ENCODE measurements at regions not wholly inside any gene's neighbourhood (a gene's known extent, or its start where the extent isn't known, plus 50 kb on each side); places are given as distances from the start of the nearest gene placed in this dataset.

DNA sequence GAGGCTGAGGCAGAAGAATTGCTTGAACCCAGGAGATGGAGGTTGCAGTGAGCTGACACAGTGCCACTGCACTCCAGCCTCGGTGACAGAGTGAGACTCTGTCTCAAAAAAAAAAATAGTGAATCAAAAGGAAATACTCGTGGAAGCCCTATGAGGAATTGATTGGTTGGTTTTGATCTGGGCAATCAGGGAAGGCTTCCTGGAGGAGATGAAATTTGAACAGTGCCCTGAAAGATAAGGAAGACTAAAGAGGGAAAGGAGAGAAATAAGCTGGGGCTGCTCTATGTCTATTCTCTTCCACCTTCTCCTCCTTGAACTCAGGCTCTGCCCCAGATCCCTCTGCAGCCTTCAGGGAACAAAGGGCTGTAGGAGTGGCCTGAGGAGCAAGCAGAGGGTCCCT is 54.1 kb downstream of the IRF2BPL start:
- DNase-seq (ENCODE audit: low read depth), result no peak

DNA sequence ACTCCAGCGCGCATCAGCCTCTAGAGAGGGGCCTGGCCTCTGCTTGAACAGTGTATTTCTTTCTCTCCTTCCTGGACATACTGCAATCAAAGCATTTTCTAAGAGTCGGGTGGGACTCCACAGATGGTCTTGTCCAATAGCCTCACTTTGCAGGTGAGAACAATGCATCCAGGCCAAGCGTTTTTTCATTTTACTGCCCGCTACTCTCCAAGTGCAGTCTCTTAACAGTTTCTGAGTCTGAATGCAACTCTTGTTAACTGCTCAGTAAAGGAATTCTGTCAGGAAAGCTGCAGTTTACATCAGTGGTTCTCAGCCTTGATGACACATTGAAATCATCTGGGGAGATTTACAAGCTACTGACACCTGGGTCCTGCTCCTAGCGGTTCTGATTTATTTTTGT is 57.0 kb downstream of the IRF2BPL start:
- no peak for DNase-seq (ENCODE audit: low read depth)

DNA sequence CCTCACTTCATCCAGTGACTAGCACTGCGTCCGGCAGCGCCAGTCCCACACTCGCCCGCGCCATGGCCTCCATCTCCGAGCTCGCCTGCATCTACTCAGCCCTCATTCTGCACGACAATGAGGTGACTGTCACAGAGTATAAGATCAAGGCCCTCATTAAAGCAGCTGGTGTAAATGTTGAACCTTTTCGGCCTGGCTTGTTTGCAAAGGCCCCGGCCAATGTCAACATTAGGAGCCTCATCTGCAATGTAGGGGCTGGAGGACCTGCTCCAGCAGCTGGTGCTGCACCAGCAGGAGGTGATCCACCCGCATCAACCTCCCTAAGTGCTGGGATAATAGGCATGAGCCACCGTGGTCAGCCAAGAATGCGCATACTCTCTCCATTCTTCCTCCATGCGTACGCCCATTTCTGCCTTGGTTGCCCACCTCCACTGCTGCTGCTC is 59.9 kb downstream of the IRF2BPL start:
- DNase-seq (ENCODE audit: low read depth), result no peak

DNA sequence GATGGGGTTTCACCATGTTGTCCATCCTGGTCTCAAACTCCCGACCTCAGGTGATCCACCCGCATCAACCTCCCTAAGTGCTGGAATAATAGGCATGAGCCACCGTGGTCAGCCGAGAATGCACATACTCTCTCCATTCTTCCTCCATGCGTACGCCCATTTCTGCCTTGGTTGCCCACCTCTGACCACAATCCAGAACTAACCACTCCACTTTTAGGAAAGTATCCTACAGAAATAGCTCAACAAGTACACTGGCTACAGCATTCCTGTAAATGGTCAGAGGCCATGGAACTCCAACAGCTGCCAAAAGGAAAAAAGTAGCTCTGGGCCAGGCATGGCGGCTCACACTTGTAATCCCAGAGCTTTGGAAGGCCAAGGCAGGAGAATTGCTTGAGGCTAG is 60.7 kb downstream of the IRF2BPL start:
- DNase-seq (ENCODE audit: low read depth), result no peak

DNA sequence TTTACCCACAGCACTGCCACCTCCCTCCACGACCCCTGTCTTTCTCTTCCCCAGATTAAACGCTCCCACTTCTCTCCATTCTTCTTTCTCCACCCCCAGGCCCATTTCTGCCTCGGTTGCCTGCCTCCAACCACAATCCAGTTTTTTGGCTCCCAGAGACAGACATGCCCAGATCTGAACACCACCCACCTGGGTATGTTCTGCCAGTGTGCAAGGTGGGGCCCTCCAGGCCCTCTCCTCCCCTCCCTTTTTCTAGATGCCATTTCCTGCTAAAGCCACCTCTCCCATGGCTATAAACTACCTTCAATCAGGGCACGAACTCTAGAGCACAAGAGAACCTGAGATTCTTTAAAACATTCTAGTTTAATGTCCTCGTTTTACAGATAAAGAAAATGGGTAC is 63.3 kb downstream of the IRF2BPL start:
- DNase-seq (ENCODE audit: low read depth), result no peak

DNA sequence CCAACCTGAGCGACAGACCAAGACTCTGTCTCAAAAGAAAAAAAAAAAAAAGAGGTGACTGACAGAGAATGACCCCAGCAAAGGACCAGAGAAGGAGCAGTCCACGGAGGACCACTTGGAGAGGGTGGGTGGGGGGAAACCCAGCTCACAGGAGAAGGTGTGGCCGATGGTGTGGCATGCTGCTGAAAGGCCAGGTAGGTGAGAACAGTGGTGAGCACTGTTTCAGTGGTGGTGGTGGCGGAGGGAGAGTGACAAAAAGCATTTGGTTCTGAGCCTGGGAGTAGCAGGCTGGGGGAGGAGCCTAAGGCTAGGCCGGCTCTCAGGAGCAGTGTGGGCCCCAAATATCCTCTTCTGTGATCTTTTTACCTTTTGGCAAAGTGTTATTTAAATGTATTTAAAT is 63.8 kb downstream of the IRF2BPL start:
- no peak for DNase-seq (ENCODE audit: low read depth)

DNA sequence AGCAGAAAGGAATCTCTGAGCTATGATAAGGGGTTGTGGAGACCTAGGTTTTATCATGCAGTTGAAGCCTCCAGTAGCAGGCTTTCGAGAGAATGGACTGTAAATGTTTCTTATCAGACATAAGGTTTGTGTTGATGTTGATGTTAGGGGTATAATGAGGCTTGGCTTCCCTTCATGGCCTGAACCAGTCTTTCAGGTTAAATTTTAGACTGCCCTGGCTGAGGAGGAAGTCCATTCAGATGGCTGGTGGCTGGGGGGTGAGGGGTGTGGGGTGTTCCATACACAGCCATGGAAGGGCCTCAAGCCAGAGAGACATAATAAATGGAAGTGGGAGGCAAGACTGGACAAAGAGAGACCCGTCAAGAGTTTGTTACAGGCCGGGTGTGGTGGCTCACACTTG is 65.1 kb downstream of the IRF2BPL start:
- DNase-seq (ENCODE audit: low read depth), result no peak

DNA sequence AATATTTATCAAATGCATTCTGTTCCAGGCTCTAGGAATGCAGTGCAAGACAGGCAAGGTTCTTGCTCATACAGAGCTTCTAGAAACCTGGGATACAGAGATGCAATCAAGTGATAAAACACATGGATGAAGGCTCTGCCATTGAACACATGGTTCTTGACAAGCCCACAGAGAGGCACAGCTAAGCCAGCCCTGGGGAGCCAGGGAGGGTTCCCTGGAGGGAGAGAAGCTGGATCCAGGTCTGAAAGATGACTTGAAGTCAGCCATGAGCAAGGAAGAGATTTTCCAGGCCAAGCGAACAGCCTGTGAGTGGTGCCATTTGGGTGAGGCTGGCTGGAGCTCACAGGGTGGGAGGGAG is 66.2 kb downstream of the IRF2BPL start:
- no peak for DNase-seq (ENCODE audit: low read depth)

DNA sequence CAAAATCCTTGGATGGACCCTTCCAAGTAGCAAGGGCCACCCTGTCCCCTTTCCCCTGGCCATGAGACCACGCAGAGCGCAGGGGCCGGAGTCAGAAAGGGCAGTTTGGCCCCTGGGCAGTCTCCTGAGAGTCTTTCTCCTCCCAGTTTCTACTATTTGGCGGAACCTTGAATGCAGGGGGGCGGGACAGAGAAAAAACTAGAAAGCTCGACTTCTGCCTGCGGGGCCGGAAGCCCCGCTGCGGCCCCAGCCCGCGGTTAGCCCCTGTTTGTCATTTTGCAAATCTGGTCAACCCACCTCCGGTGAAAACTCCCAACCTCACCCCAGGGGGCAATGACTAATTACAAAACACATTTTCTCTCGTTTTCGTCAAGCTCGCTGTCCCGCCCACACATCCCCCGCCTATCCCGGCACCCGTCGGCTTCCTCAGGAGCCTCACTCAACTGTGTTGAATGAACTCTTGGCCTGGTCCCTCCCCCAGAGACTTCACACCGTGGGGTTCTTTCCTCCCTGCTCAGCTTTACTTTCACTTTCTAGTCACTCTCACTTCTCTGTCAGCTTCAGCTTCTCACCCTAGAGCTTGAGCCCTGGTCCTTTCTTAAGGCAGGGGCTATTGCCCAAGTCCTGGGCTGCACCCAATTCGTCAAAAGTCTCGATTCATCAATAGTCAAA is 66.7 kb downstream of the IRF2BPL start:
- DNase-seq (ENCODE audit: low read depth), result peak; percentile 86

DNA sequence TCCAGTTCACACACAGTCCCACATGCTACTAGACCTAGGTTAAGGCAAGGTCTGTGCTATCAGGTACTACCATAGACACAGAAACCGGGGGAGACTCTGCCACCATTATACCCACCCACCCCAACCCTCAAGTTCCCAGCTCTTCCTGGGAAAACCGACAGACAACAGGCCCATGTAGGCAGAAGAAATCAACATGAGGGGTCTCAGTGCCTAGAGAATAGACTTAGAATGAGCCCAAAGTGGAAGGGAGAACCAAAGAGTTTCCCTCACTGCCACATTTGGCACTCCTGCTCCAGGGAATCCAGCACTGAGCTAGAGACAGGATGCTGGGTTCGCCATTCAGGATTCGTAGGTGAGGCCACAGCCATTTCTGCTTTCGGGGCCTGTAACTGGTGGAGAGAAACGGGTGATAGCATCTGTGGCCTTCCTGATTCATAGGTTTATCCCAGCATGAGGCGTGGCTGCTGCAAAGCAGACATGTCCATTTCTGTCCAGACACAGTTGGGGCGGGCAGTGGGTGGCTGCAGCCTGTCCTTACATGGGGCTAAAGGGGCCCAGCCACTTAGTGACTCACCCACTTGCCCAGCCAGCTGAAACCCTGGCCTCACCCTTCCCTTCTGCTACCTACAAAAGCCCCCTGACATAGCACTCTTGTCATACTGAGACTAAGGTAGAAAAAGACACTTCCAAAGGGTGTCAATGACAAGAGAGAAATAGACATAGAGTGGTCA is 69.4 kb downstream of the IRF2BPL start:
- no peak for DNase-seq (ENCODE audit: low read depth)

DNA sequence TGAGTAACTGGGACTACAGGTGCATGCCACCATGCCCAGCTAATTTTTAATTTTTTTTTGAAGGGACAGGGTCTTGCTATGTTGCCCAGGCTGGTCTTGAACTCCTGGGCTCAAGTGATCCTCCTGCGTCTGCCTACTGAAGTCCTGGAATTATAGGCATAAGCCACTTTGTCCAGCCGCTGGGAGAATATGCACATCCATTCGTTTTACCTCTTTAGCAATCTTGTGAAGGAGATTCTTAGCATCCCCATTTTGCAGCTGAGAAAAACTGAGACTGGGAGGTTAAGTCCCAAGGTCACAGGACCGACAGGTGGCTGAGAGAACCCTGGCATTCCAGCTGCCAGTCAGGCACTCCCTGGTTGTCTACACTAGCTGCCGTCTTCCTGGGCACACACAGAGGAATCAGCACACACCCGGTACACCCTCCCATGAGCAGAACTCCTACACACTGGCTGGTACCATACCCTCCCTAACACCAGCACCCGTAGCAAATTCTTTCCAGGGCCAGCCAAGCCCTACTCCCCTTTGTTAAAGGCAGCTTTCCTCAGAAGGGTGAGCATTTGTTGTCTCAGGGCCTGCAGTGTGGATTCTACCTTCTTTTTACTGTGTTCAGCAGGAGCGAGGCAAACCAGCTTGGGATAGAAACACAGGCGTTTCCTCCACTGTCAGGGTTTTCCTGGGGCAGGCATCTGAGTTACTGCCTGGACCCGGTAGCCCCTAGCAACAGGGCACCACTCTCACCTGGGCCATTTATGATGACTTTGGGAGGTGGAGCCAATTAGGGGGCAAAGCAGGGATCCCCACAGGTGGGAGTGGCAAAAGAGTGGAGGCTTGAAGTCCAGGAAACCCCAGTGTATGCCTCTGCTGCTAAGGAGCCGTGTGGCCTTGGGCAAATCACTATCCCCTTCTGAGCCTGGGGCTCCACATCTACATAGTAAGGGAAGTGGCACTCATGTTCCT is 70.2 kb downstream of the IRF2BPL start:
- no peak for DNase-seq (ENCODE audit: low read depth)

DNA sequence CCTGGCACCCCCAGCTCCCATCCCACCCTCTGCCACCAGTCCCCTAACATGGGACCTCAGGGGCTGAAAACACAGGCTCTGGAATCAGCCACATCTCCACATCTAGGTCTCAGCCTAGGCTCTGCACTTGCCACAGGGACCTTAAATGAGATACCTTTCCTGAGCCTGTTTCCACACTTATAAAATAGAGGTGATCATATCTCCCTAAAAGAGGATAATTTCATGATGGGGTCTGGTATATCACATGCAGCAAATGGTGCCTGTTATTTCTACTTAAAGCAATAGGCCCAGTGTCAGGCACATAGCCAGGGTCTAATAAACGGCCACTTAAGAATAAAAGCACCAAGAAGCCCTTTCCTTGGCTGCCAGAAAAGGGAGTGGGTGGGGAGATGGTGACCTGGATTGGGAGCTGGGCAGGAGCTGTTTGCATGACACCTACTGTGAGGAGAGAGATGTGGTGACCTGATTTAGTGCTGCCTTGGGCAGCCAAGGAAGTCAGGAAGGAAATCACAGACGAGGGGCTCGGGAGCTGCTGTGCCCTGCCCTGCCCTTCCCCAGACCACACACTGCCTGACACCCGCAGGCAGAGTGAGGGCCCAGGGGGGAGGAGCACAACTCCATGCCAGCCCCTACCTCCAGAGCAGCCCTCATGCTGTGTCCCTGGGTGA is 71.2 kb downstream of the IRF2BPL start:
- DNase-seq (ENCODE audit: low read depth), result no peak

DNA sequence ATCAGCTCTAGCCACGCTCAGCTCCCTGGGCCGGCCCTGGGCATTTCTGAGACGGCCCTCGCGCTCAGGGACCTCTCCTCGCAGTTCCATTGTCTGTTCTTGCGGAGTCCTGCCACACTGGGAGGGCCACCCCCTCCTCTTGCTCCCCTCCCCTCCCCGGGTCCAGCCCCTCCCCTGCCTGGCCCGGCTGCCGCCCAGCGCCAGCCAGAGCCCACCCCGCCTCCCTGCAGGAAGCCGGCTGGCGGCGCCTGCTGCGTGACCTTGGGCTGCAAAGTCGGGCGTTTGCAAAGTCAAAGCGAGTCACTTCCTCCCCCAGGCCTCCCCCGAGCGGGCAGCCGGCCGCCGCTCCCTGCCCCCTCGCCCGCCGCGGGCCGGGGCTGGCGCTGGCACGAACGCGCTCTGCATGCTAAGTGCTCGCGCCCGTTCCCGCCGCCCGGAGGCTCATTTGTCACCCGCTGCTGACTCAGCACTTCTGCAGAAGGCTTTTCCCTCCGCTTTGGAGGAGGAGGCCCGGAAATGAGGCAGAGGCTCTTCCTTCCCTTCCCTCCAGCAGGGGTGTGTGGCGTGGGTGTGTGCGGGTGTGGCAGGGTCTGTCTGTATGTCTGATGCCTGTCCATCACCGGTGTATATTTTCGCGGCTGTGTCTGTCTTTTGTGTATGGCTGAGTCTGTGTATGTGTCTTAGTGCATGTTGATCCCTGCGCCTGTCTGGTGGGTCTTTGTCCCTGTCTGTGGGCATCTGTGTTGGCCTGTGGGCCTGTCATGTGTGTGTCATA is 72.0 kb downstream of the IRF2BPL start:
- DNase-seq (ENCODE audit: low read depth), result peak; percentile 65

DNA sequence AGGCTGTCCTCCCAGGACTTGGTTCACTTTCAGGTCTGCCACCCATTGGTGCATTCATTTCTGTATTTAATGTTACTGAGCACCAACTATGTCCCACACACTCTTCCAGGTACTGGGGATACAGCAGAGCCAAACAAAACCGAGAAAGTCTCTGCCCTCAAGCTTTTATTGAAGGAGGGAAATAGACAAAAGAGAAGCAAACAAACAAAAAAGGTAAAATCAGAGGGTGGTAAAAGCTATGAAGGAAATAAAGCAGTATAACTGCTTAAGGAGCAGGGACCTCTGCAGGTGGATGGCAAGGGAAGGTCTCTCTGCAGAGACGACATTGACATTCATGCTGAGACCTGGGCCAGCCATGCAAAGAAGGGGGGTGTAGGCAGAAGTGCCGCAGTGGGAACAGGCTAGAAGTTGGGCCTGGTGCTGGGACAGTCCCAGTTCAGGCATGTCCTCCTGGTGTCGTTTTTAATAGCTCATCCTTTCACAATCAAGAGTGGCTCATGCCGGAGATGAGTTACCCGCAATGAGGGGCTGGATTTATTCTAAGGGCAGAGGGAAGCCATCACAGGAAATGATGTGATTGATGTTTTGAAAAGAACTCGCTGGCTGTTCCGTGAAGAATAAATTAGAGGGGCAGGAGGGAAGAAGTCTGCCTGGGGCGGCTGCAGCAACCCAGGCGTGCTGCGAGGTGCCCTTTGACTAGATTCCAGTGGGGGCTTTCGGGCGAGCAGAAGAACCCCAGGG is 72.8 kb downstream of the IRF2BPL start:
- DNase-seq (ENCODE audit: low read depth), result peak; percentile 37

DNA sequence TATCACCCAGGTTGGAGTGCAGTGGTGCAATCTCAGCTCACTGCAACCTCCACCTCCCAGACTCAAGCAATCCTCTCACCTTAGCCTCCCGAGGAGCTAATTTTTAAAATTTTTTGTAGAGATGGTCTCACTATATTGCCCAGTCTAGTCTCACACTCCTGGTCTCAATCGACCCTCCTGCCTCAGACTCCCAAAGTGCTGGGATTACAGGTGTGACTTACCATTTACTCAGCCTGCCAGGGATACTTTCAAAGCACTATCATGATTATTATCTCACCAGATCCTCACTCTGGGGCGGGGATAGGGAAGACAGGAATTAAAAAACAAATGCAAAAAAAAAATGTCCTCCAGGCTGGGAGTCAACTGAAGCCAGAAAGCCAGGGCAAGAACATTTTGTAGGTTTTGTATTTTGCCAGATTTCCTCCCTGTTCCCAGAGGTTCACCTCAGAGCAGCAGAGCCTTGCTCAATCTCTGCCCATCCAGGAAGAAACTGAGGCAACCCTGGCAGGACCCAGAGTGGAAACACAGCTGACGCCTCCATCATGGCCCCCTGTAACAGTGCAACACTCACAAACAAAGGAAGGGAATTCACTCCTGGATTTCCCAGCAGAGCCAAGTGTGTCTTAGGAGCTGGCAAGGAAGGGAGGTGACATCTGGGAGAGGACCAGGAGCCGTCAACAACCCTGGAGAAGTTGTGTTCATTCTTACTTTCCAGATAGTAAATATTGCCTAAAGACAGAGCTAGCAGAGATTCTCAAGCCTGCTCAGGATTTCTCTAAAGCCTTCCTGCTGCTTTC is 73.9 kb downstream of the IRF2BPL start:
- DNase-seq (ENCODE audit: low read depth), result no peak

DNA sequence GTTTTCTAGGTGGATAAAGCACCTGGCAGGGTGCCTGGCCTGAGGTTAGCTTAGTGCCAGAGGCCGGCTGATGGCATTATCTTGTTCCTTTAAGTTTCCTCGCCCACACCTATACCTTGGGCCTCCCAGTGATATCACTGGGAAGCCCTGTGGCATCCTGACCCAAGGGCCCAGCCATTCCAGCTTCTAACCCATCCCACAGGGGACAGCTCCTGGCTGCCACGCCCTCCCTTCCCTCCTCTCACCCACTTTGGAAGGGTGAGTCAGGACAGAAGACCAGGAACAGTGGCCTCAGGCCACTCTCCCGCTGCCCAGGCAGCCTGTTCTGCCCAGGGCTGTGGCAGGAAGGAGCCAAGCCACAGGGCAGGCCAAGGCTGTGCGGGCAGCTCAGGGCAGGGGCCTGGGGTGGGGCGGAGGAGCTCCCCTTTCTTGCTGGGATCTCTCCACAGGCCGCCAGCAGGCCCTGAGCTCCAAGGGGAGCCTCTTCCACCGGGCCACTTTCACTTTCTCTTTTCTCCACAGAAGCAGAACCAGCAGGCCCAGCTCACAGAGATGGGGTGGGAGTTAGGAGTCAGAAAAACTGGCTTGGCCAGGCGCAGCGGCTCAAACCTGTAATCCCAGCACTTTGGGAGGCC is 75.1 kb downstream of the IRF2BPL start:
- peak; percentile 44 for DNase-seq (ENCODE audit: low read depth)

DNA sequence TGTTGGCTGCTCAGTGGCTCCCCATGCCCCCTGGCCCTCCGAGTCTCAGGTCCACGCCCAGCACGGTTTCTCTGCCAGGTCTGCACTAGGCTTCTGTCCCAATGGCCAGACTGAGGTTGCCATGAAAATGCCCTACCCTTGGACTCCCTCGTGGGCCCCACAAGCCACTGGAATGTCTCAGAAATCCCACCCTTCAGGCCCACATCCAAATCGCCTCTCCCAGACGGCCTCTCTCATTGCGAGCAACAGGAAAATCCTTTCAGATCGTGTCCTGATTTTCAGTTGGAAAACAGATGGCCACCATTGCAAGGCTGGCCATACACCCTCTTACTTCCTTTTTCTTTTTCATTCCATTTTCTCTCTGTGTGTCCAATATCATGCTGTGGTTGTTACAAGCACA is 77.3 kb downstream of the IRF2BPL start:
- no peak for DNase-seq (ENCODE audit: low read depth)

DNA sequence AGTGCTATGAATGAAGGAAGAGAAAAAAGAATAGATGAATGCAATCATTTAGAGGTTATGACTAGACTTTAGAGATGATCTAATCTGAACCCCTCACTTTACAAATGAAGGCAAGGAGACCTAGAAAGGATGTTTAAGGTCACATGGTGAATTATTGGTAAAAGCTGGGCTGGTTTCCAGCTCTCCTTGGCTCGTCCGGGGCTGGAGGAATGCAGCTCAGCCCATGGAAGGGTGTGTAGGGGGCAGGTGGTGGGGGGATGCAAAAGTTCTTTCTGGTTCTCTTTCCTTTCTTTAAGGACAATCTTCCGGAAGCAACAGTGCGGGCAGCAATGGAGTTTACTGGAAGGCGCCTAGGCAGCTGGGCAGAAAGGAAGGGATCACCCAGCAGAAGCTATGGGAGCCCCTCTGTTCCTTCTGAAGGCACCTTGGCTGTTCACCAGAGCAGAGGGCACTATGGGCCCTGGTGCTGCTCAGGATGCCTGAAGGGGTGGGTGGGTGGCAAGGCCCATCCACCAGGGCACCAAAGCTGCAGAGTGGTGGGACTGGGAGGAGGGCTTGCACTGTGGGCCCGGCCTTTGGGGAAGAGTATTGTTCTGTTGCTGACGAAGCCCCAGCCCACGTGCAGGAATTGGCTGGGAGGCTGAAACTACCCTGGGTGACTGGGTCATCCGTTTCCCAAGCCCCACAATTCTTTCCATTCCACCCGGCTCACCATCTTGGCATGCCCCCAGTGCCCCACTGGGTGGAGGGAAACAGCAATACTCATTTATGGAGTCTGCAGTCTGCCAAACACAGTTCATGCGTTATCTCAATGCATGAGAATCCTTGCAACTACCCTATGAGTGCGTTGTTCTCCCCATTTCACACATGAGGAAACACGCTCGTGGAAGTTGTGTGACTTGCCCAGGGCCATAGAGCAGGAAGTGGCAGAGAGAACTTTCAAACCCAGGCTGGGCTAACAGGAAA is 78.2 kb downstream of the IRF2BPL start:
- DNase-seq (ENCODE audit: low read depth), result no peak

Measured in HS-5 (cell line).